HG03575 (cell line): ENCODE measurements at regions not wholly inside any gene's neighbourhood (a gene's known extent, or its start where the extent isn't known, plus 50 kb on each side); places are given as distances from the start of the nearest gene placed in this dataset.

Experiments used
- ATAC-seq: cut with Tn5 transposase; IDR thresholded peaks from one replicate; pipeline ENCODE4 v1.9.1; 2021; ENCODE audit not compliant: unreplicated experiment, insufficient number of reproducible peaks, low FRiP score; ENCODE audit errors: extremely low read depth

GRCh38 chr2:111657351-111657975 is 226.5 kb downstream of the ANAPC1 start:
- no peak for ATAC-seq

GRCh38 chr2:111659361-111660333 is 224.3 kb downstream of the ANAPC1 start:
- ATAC-seq, result no peak

GRCh38 chr2:111660811-111661210 is 223.2 kb downstream of the ANAPC1 start:
- ATAC-seq, result no peak

- no peak for ATAC-seq
These were observed 222.6 kb downstream of the ANAPC1 start for GRCh38 chr2:111661286-111661940.

GRCh38 chr2:111662039-111662770 is 221.8 kb downstream of the ANAPC1 start:
- no peak for ATAC-seq

- no peak for ATAC-seq
These were observed 221.1 kb downstream of the ANAPC1 start for GRCh38 chr2:111662771-111663470.

GRCh38 chr2:111663471-111664274 is 220.3 kb downstream of the ANAPC1 start:
- no peak for ATAC-seq

GRCh38 chr2:111664275-111664850 is 219.6 kb downstream of the ANAPC1 start:
- ATAC-seq, result no peak

GRCh38 chr2:111665011-111665410 is 219.0 kb downstream of the ANAPC1 start:
- no peak for ATAC-seq

GRCh38 chr2:111665551-111666116 is 218.4 kb downstream of the ANAPC1 start:
- ATAC-seq, result no peak

GRCh38 chr2:111666160-111666559 is 217.8 kb downstream of the ANAPC1 start:
- ATAC-seq, result no peak

- no peak for ATAC-seq
These were observed 217.0 kb downstream of the ANAPC1 start for GRCh38 chr2:111667001-111667400.

GRCh38 chr2:111667542-111668273 is 216.3 kb downstream of the ANAPC1 start:
- no peak for ATAC-seq

- ATAC-seq, result no peak
These were observed 215.7 kb downstream of the ANAPC1 start for GRCh38 chr2:111668274-111668616.

GRCh38 chr2:111668741-111669140 is 215.3 kb downstream of the ANAPC1 start:
- no peak for ATAC-seq

GRCh38 chr2:111669928-111670695 is 213.9 kb downstream of the ANAPC1 start:
- ATAC-seq, result no peak
